Right renal cortex interstitium (tissue), 3 donors: ENCODE measurements at regions not wholly inside any gene's neighbourhood (a gene's known extent, or its start where the extent isn't known, plus 50 kb on each side); places are given as distances from the start of the nearest gene placed in this dataset.

ENCODE experiments used
- DNase-seq, 3 donors: peaks; one replicate each; pipeline ENCODE4 v3.0.0-alpha.2; 2013; ENCODE audit warnings: low read depth in 3 of 3, low spot score in 2 of 3

GRCh38 chr16:66315210-66315825 is 51.2 kb upstream of the CDH5 start:
- DNase-seq, result peak; percentile 59 to 73 (median 69)

GRCh38 chr16:66311306-66311705 is 55.2 kb upstream of the CDH5 start:
- no peak for DNase-seq

DNA sequence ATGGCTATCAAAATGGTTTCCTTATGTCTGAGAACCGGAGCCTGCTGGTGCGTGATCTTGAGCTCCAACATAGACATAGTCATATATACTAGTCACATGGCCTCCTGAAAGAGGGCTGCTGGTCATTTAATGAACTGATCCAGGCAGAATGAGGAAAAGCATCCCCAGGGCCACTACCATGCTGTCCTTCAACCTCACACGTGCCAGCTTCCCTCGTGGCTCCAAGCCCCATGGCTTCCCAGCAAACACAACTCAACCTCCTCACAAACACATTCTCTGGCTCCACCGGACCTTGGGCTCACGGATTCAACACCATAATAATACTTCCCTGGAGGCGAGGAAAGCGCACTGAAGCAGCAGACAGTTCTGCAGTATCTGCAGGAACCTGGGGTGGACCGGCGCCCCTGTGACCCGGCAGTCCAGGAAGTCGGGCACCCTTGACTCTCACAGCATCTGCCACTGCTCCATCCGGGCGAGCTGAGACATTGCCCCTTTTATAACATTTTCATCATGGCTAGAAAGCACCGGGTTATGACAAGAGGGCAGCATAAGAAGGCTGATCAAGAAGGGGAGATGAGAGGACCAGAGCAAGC is 57.2 kb upstream of the CDH5 start:
- DNase-seq, result no peak

DNA sequence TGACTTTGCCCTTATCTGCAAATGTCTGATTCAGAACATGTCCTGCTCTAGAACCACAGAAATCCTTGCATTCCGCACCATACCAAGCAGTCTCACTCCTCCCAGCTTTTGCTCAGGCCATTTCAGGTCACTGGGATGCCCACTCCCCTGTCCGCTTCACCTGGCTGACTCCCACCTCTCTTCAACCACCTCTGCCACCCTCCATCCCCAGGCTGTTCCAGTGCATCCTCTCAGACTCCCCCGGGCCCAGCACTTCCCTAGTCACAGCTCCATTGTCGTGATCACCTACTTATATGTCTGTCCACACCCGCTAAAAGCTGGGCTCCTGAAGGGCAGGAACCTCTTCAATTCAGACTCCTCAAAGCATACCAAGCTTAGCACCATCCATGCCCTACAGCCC is 58.4 kb upstream of the CDH5 start:
- DNase-seq, result no peak

DNA sequence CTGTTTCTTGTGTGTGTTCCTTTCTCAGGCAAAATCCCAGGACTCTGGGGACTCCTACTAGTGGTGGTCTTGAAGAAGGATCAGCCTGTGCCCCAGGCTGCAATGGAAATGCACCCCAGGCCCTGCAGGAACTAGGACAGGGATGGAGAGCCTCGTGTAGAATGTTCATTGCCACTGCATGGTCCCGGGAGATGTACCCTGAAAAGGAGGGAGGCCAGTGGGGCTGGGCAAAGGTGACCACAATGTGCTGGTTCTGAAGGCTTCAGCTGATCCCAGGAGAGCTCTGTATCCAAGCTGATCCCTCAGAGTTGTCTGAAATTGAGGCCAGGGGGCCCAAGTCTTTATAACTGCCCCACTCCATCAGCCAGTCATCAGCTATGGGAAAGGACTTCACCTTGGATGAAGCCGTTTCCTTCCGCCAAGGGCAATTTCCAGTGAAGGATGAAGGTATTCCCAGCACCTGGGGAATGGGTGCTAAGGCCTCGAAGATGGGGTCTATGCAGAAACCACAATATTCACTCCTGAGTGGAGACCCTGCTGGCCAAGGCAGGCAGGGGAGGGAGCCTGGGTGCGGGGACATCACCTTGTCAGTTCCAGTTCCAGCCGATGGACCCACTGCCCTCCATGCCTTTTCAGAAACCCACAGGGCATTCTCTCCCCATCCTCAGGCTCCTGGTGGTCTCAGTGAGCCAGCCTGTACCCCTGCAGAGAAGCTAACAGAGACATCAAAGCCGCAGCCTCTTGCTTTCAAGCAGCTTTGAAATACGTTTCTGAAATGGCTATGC is 59.9 kb upstream of the CDH5 start:
- DNase-seq, result no peak

- DNase-seq, result no peak
Observed at GRCh38 chr16:66304961-66305360, 61.5 kb upstream of the CDH5 start.

- no peak for DNase-seq
Observed at GRCh38 chr16:66304151-66304550, 62.3 kb upstream of the CDH5 start.

- DNase-seq, result no peak
Observed at GRCh38 chr16:66300501-66300900, 66.0 kb upstream of the CDH5 start.

DNA sequence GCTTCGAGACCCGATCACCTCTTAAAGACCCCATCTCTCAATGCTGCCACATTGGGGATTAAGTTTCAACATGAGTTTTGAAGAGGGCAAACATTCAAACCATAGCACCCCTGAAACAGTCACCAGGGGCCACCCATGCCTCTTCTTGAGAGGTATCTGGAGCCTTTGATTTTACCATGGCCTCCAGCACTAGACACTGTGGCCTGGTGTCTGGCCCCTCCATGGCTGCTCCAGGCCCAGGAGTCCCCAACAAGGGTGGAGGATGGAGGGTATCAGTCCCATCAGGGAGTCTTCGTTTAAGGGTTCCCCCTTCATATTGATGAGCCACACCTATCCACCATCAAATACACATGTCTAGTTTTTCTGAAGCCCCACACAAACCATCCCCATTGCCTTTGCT is 66.5 kb upstream of the CDH5 start:
- no peak for DNase-seq

GRCh38 chr16:66299349-66299748 is 67.1 kb upstream of the CDH5 start:
- DNase-seq, result no peak

DNA sequence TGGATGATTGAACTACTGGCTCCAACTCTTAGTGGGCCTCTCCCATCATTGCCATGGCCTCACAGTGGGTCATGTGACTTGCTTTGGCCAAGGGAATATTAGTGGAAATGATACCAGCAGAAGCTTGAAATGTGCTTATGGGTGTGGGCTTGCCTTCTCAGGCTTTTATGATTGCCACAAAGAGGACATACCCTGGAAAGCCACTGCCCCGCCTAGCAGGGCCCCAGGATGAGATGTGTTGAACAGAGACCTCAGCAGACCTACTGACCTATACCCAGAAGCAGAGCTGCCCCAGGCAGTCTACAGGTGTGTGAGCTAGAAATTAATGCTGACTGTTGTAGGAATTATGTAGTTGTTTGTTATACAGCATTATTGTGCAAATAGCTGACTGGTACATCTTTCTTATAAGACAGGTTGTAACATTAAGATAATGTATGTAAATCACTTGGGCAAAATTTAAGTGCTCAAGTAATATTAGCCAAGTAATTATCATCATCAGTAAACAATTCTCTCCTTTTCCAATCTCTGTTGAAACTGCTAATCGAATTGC is 67.8 kb upstream of the CDH5 start:
- DNase-seq, result no peak

DNA sequence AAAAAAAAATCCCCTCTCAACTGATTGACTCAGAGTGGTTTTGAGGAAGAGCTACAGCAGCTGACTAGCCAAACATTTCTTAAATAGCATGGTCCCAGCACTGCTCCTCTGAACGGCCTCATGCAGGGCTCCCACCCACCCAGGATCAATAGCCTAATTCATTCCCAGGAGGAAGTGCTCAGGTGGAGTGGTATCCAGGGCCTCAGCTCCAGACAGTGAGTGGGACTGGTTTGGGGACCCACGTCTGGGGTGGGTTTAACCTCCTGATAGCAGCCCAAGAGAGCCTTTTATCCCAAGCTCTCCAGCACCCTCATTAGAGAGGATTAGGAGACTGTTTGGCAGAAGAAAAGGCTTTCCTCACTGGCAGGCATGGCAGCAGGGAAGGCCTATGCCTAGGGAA is 68.5 kb upstream of the CDH5 start:
- DNase-seq, result no peak

DNA sequence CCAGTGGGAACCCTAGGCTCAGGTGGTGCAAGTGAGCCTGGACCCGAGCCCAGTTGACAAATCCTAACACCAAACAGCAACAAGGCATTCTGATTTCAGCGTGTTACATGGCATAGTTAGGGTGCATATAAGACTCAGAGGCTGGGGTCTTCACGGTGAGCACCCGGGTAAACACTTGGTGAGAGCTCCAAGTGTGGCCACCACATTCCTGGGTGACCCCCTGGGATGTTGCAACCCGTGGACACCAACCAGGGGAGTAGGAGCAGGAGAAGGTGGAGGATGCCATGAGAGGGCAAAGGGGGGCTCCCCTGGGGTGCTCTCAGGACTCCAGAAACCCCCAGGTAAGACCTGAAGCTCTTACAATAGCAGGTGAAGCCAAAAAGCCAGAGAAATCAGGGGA is 69.9 kb upstream of the CDH5 start:
- DNase-seq, result no peak

DNA sequence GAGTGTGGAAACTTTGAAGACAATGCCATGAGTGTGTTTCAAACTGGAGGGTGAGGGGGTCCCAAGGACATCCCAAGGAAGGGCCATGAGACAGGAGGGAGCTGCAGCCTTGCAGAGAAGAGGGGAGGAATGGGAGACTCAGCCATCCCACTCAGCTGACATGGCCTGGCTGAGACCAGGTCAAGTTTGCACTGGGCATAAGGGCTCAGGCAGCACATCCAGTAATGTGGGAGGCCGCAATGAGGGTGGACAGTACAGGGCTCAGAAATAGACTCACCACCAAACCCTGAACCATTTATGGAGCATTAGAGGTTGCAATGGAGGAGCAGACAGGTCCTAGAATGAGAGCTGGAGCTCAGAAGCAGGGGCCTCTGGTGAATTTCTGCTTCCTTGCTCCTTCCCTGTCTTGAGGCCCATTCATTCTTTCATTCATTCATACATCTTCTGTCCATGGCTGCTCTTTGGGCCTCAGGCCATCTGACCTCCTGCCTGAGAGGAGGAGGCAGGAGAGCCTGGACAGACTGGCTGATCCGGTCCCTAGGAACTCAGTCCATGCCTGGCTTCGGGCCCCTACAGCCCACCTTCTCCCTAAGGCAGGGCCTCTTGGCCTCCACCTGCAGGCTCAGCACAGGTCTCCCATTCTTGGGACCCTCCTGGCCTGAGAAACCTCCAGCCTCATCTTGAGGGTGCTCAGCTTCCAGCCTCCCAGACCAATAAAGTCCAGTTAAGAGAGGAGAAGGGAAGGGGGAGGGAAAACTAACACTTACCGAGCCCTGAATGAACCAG is 70.5 kb upstream of the CDH5 start:
- no peak for DNase-seq

DNA sequence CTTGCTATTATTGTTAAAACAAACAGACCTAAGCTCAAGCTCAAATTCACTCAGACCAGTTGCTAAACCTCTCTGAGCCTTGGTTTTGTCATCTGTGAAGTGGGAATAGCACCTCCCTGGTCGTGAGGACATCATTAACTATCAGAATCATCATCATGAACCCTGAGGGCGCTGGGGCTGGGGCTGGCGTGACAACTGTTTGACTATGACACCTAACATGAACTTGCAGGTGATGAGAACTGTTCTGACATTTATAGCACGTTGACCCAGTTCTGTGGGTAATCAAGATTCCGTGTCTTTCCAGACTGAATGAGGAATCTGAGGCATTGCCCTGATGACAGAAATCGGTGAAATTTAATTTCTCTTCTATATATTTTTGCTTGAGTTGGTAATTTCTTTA is 71.3 kb upstream of the CDH5 start:
- no peak for DNase-seq

- no peak for DNase-seq
Observed at GRCh38 chr16:66294507-66294906, 72.0 kb upstream of the CDH5 start.

DNA sequence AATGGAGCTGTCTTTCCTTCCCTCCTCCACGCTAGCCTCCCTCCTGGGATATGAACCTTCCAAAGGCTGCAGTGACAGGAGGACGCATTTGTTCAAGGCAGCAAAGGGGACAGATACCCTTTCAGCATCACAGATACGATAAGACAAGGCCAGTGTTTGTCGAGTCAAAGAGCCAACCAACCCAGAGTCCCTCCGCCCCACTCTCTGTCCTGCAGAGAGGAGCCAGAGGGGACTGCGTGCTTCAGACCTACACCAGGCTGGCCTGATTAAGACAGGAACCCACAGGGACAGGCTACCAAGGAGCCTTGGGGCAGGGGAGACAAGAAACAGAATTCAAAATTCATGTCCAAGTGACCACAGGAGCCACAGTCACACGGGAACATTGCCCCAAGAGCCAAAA is 72.6 kb upstream of the CDH5 start:
- DNase-seq, result no peak

- DNase-seq, result no peak
Observed at GRCh38 chr16:66293207-66293735, 73.2 kb upstream of the CDH5 start.

DNA sequence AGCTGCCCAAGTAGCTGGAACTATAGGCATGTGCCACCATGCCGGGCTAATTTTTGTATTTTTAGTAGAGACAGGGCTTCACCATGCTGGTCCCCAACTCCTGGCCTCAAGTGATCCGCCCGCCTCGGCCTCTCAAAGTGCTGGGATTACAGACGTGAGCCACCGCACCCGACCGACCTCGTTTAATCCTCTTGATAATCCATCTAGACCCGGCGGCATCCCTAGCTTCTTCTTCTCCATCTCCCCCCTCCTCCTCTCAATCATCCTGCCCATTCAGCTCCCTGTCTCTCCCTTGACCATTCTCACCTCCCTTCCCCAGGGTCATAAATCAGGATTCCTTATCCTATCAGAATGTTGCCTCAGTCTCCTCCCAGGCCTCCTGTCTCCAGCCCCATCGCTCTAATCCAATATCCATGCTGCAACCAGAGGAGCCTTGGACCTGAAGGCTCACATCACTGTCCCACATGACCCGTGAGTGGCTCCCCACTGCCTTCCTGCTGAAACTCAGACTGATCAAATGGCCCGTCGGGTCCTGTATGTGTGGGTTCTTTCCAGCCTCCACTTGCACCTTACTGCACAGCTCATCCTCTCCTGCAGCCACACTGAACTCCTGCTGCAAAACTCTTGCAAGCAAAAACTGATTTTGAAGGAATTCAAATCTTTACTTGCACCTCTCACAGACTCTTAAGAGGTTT is 74.1 kb upstream of the CDH5 start:
- DNase-seq, result no peak

DNA sequence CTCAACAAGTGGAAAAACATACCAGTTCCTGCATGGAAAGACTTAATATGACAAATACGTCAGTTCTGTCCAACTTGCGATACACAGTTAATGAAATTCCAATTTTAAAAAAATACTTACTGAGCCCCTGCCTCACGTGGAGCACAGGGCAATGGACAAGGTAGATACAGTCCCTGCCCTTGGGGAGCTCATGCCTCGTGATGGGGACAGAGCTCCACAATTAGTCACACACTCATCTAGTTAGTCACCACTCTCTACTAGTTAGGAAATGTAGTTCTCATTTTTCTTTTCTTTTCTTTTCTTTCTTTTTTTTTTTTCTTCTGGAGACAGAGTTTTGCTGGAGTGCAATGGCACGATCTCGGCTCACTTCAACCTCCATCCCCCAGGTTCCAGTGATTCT is 74.7 kb upstream of the CDH5 start:
- DNase-seq, result no peak
